ENCODE measurements at regions not wholly inside any gene's neighbourhood (a gene's known extent, or its start where the extent isn't known, plus 50 kb on each side); places are given as distances from the start of the nearest gene placed in this dataset.

- TF ChIP-seq, protein P1, sequence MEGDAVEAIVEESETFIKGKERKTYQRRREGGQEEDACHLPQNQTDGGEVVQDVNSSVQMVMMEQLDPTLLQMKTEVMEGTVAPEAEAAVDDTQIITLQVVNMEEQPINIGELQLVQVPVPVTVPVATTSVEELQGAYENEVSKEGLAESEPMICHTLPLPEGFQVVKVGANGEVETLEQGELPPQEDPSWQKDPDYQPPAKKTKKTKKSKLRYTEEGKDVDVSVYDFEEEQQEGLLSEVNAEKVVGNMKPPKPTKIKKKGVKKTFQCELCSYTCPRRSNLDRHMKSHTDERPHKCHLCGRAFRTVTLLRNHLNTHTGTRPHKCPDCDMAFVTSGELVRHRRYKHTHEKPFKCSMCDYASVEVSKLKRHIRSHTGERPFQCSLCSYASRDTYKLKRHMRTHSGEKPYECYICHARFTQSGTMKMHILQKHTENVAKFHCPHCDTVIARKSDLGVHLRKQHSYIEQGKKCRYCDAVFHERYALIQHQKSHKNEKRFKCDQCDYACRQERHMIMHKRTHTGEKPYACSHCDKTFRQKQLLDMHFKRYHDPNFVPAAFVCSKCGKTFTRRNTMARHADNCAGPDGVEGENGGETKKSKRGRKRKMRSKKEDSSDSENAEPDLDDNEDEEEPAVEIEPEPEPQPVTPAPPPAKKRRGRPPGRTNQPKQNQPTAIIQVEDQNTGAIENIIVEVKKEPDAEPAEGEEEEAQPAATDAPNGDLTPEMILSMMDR (IDR thresholded peaks at IDR 0.05; ENCODE audit: low read depth, low read length), result no peak
- TF ChIP-seq EZH2phosphoT487 (IDR thresholded peaks at IDR 0.05; ENCODE audit: low read depth), result no peak
Observed at GRCh38 chr9:134251296-134252069, 74.8 kb upstream of the RXRA start.
